Glomerular endothelial cell (primary cell): ENCODE measurements at regions not wholly inside any gene's neighbourhood (a gene's known extent, or its start where the extent isn't known, plus 50 kb on each side); places are given as distances from the start of the nearest gene placed in this dataset.

Source experiments
- DNase-seq: peaks from one replicate; pipeline ENCODE4 v3.0.0-alpha.2; 2011; ENCODE audit warnings: low read depth, low spot score; ENCODE audit errors: extremely low read depth

DNA sequence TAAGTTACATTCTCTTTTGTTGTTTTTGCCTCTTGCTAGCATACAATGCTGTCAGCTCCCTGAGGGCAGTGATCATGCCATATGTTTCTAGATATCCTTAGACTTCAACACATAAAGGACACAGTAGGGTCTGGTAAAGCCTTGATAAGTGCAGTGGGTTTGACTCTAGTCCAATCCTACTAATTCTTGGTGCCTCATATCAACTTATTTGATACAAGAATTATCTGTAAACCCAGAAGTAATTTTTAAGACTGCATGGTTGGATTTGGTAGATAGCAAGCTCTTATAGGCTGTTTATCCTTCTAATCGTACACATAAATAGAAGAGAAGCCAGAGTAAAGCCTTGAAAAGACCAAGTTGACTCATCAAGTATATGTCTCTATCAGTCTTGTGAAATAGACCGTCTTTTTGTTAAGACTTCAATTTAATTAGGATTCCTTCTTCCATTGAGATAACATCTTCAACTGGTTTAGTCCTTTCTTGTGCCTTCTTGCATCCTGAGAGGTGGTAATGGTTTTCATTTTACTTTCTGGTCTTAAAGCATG lies 265.6 kb upstream of the CDIN1 start:
- no peak for DNase-seq

DNA sequence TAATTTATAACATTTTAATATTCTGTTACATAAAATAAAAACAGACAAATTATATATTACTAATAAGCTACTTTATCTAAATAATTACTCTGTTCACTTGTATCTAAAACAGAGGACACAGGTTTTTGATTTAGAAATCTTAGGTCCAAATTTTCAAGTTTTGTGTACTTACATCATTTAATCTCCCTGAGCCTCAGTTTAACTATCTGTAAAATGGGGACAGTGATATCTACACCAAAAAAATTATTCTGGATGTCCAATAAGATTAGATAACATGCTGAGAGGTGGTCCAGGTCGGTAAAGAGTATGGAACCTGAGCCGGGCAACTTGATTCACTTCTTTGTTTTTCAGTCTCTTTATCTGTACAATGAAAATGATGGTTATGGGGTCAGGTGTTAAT lies 263.8 kb upstream of the CDIN1 start:
- DNase-seq: no peak

DNA sequence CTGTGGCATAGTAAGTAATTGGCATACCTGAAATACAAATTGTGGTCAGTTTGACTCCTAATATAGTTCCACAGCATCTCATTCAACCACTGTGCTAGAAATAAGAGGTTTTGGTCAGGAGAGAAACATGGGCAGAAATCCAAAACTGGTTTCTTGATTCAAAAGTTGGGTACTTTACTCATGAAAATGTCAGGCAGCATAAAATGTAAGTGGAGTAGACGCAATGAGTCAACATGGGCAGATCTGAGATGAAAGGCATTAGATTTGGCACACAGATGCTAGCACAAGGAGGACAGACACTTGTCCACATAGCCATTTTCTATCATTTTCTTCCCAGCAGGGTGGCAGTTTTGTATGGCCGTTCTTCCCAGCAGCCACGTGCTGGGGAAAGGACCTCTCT lies 255.8 kb upstream of the CDIN1 start:
- DNase-seq: no peak

DNA sequence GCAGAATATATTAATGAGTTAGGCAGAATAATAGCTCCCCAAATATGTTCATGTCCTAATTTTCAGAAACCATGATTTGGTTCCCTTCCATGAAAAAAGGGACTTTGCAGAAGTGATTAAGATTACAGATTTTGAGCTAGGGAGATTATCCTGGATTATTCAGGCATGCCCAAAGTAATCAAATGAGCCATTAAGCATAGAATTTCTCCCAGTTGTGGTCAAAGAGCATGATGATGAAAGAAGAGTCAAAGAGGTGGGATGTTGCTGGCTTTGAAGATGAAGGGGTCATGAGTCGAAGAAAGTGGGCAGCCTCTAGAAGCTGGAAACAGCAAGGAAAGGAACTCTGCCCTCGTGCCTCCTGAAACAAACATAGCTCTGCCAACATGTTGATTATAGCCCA lies 254.2 kb upstream of the CDIN1 start:
- DNase-seq: no peak

DNA sequence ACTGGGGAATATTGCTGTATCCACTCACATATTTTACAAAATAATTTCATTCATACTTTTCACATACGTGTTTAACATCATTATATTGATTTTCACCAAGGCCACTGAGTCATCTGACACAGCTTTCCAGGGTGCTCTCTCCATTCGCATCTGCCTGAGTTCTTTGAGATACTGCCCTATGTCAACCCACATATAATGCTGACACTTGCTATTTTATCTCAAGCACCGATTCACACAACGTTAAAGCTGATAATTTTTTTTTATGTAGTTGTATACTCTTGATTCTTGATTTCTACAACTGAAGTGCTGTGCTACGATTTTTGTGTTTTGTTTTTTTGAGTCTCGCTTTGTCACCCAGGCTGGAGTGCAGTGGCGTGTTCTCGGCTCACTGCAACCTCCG lies 249.8 kb upstream of the CDIN1 start:
- no peak for DNase-seq

DNA sequence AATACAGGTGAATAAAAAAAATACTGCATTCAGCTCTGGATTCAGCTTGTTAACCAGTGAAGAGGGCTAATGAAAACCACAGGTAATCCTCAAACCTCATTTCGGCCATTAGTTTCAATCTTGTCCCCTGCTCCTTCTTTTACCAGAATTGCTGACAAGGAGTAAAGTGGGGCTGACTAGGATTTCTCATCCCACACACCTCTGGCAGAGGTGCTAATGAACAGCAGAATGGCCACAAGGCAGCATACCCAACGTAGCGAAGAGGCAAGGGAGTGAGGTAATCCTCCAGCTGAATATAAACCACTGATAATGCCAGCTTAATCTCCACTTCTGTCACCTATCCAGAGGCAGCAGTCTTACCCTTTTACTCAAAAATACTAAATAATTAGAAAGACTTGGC lies 248.8 kb upstream of the CDIN1 start:
- no peak for DNase-seq

DNA sequence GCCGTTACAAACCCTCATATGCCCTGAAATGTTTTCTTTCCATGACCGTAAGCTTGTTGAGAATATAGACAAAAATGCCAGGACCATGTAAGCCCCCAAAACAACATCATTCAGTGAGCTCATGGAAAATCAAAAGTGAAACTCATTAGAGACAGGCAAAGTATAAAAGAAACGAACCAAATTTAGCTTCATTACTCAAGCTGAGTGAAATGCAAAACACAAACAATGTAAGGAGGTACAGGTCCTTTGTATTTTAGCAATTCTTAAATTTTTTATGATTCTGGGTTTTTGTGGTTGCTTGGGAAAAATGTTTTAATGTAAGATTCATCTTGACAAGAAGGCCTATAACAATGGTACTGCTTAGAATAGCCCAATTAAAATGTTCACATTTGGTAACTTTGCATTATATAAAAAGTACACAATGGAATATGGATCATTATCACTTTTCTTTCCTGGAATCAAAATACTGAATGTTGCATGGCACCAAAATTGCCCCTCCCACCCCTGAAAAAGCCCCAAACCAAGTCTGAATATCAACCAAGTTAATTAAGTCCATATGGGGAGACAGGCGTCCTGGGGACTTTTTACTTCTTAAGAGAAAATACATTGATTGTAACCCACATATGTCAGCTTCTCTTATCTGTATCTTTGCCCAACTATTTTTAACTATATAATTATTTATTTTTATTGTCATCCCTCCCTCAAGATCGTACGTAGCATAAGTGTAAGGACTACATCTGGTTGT lies 247.7 kb upstream of the CDIN1 start:
- DNase-seq: no peak

DNA sequence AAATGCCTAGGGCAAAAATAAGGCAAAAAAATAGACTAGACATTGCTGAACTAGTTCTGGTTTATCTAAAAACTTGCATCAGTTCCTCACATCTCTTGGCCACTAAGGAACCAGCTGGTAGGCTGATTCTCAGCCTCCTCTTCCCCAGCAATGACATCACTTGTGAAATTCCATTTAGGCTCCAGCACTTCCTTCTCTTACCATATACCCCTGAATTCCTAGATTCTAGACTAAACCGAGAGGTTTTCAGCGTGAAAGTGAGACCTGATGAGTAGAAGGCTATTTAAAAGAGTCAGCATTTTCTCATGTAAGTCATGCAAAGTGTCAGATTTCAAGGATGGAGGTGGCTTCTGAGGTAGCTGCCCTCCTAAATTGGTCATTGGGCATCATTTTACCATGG lies 247.1 kb upstream of the CDIN1 start:
- DNase-seq: no peak

DNA sequence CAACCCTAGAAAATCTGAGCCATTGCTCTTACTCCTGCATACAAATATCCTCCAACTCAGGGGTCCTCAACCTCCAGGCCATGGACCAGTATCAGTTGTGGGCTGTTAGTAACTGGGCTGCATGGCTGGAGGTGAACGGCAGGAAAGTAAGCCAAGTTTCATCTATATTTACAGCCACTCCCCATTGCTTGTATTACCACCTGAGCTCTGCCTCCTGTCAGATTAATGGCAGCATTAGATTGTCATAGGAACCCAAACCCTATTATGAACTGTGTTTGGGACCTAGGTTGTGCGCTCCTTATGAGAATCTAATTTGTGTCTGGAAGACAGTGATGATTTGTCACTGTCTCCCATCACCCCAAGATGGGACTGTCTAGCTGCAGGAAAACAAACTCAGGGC lies 246.5 kb upstream of the CDIN1 start:
- no peak for DNase-seq

DNA sequence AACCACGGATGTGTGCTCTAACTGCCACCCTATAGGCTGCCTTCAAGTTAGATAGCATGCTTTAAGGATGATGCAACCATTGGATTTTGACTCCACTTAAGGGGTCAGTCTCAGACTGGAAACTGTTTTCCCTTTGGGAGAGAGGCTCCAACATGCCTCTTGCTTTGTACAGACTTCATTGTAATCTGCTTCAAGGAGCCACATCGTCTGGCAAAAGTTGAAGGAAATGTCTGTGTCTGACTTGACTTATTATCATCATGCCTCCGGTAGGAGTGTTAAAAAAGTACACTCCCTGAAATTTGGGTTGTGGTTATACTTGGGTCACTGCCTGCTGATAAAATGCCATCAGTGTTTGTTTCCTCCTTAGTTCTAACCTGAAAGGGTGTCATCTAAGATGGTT lies 245.4 kb upstream of the CDIN1 start:
- no peak for DNase-seq

DNA sequence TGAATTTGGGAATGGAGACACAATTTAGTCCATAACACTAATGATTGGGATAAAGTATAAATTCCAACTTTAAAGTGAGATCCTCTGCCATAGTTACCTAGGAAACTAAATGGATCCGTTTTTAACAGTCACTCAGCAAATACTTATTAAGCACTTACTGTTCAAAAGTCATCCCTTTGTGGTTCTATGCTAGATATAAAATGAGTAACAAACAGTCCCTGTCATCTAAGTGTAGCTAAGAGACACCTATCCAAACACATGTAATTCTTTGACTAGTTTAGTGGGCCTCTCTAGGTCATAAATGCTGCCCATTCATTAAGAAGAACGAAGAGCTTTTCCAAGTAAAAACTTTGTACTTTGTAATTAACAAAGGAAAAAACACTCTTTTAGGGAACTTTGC lies 244.2 kb upstream of the CDIN1 start:
- DNase-seq: no peak

DNA sequence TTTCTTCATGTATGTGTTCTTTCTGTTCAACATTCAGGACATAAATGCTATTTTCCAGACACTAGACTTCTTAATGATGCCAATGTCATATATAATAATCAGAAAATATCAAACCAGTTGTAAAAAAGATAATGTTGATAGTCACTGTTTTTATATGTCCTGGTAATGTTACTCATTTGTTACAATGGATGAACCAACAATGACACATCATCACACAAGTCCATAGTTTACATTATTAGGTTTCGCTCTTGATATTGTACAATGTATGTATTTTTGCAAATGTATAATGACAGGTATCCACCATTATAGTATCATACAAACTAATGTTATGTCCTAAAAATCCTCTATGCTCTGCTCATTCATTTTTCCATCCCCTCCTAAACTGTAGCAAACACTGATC lies 243.8 kb upstream of the CDIN1 start:
- DNase-seq: no peak

DNA sequence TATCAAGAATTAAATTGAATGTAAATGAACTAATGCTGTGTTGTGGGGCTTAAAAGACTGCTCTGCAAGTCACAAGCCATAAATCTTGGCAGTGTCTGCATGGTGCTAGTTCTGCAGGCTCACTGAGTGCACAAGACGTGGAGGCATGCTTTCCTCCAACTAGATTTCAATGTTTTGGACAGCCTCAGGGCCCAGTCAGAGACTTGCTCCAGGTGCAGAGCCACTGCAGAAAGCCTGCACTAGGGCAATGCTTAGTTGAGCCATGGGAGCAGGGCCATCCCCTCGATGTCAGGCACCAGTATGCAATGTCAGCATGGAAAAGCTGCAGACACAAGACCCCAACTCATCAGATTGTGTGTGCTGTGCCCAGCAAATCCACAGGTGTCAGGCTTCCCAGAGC lies 234.5 kb upstream of the CDIN1 start:
- no peak for DNase-seq

DNA sequence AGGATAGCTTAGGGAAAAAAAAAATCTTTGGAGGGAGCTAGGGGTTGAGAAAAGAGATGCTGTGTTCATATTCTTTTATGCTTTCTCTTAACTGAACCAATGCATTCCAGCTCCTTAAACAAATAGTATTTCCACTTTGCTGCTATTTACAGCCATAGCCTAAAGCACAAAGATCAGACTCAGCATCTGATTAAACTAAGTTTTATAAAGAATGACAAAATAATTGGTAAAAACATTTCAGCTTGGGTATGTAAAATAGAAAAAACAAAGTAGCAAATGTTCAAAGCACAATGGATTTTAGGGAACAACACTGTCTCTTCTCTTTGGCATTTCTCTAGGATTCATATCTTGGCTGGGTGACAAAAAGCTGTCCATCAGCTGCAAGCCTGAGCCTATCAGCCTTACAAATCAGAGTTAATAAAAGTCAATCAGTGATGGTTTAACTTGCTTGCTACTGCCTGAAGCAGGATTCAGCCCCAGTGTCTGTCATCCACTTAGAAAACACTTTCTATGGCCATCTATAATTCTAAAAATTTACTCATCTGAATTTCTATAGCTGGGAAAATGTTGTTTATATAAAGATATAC lies 232.1 kb upstream of the CDIN1 start:
- no peak for DNase-seq

DNA sequence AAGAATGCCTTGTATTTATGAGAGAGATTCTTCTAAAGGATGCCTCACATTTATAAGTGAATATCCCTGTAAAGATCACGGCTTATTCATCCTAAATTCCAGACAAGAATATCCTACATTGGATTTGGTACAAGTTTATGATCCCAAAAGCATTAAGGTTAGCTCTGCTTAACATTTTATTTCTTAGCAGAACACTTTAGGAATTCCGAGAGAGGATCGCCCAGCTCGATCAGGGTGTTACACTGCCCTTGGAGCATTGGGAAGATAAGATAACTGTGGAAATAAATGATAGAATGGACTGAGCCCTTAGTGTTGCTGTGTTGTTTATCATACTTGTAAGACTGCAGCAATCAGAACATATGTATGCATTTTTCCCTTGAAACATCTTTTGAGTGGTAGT lies 223.0 kb upstream of the CDIN1 start:
- DNase-seq: no peak

DNA sequence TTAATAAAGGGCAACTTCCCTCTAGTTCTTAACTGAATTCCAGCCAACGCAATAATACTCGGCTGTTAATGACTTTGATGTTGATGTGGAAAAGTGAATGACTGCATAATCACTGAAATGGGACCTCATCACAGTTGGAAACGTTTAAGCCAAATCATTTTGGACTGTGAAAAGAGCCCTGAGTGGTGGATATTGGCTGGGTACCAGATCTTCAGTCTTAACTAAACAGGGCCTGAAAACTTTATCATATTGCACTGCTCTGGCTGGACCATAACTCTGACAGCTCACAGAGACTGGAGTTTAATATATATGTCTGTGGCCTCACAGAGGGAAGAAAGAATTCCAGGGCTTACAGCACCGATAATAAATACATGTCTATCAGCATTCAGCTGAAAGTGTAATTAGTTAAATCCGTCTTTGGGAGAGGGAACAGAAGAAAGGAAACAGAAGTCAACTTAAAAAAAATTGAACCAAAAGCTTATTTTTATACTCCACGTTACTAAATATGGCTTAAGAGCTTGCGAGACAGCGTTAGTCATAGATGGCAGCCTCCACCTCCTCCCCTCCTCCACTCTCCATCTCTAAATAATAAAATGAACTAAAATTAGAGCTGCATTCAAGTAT lies 222.3 kb upstream of the CDIN1 start:
- DNase-seq: no peak

DNA sequence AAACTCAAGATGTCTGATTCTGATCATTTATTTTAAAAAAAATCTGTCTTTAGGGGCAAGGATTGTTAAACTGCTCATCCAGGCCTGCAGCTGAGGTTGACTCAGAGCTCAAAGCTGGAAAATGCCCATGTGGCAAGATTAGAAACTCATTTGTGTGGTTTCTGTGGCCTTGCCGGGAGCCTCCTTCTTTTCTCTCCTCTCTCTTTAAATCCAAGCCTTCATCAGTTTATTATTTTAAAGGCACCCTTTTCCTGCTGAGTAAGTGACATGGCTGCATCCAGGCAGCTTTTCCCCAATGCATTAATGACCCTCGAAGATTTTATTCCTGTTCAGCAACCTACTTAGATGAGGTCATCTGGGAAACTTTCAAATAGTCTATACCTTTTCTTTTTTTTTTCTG lies 221.3 kb upstream of the CDIN1 start:
- DNase-seq: no peak

DNA sequence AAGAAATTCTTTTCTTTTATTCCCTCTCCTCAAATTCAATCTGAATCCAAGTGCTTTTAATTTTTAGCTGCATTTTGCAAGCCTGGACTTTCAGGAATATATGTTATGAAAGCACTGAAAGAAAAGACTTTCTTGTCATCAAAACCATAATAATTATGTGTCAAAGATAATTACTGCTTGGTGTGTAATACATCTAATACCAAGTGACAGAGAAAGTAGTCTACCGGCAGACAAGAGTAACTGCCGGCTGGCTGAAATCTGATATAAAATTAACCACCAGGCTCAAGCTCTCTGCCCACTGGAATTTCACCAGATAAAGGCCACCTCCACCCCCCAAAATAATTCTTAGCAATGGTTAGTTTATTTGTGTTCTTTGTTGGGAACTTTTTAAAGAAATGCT lies 220.9 kb upstream of the CDIN1 start:
- DNase-seq: no peak

DNA sequence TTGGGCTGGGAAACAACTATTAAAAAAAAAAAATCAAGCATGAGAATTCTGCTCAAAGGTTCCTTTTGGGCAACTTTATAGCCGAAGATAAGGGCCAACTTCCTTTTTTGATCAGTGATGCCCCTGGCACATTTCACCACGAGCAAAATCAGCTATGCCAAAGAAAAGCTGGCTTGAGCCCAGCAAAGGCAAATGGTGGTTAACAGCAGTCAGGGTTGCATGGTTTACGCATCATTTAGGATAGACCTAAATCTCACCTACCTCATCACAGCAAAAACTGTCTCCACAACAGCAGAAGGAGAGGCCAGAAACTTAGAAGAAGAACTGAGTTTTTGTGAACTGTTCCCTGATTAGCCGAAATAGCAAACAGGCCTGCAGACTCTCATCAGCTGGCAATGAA lies 220.1 kb upstream of the CDIN1 start:
- DNase-seq: no peak

DNA sequence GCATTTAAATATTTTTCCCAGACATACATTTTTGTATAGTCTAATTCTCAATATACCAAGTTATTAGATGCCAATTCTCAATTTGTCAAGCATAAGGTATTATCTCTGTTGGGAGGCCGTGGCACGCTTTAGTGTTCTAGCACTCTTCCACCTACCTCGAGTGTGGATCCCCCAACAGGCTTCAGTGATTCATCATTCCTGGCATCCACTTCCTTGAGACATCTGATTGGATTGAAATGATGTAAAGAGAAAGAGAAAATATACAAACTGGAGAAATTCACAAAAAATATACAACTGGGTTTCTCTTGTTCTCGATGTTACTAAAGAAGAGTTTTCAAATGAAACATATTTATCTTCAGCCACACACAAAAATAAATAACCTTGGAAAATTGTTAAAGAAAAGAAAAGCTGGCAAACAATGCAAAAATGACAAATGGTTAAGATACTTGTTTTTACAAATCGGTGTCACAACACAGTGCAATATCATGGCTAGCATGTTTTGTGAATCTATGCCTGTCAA lies 218.0 kb upstream of the CDIN1 start:
- no peak for DNase-seq

DNA sequence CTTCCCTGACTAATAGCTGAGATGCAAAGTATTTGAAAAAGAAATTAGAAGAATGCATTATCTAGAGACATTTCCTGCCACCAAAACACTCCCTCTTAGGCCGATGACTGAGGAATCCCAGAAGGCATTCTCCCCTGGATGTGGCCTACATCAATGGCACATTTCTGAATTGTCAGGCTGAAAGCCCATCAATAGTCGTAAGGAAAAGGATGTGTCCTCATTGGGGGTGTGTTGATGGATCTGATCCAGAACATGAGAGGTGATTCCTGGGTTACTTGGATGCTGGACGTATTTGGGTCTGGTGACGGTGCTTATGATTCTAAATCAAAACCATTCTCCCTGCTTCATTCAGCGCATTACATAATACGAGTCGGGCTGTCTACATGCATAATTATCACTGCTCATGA lies 216.9 kb upstream of the CDIN1 start:
- no peak for DNase-seq

DNA sequence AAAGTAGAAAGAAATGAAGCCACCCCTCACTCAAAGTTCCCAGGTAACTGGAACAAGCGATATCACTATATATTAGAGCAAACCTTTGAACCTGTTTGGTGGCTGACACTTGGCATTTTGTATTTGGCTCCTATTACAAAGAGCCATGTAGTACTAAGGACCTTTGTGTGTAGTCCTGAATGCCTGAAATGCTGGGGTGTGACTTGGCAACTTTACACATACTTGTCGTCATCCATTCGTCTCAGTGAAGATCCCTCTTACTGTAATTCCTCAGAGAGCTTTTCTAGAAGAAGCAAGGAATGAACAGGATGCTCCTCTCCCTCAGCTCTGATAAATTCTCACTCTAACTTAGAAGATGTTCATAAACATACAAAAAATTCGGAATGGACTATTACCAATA lies 216.1 kb upstream of the CDIN1 start:
- no peak for DNase-seq
